K562 (cell line): ENCODE measurements at regions not wholly inside any gene's neighbourhood (a gene's known extent, or its start where the extent isn't known, plus 50 kb on each side); places are given as distances from the start of the nearest gene placed in this dataset.

Experiments
- DIDO1 ChIP-seq: fragments of 450-650 bp; IDR thresholded peaks from 2 replicates; pipeline ENCODE4 v1.6.1; 2016; ENCODE audit warnings: low read depth, missing biosample characterization, missing genetic modification characterization
- ETV6 ChIP-seq, 3 experiments: fragments of 150-350 bp in 1 of 3; sonication (generic) in 1 of 3; formaldehyde crosslinking in 1 of 3; IDR thresholded peaks; 2 replicates each; pipeline versions ENCODE4 v1.6.1 to v1.8.0; 2014 to 2022; ENCODE audit warnings: borderline replicate concordance in 2 of 3, low read depth in 2 of 3, antibody characterized with exemption in 1 of 3, low read length in 1 of 3, mild to moderate bottlenecking in 1 of 3, missing genetic modification reagents in 1 of 3
- MLLT1 ChIP-seq, 2 experiments: fragments of 450-650 bp; IDR thresholded peaks; 2 replicates each; pipeline ENCODE4 v1.6.1; 2016
- SIRT6 ChIP-seq: IDR thresholded peaks from one replicate; pipeline ENCODE4 v1.6.1; 2012; ENCODE audit warnings: low read depth, mild to moderate bottlenecking, control low read depth, inconsistent platforms, low read length, moderate library complexity
- ZNF41 ChIP-seq: fragments of 250-450 bp; sonication (Bioruptor Pico); conservative IDR thresholded peaks from 2 replicates; pipeline ENCODE4 v1.4.0; 2020; ENCODE audit warnings: mild to moderate bottlenecking
- ZNF584 ChIP-seq: fragments of 200-800 bp; sonication (Bioruptor generic); IDR thresholded peaks from 2 replicates; pipeline ENCODE4 v1.6.1; 2016; ENCODE audit warnings: low read depth, mild to moderate bottlenecking, missing genetic modification characterization, missing compliant biosample characterization
- TF ChIP-seq, protein P1 (sequence below): fragments of 250-450 bp; sonication (Bioruptor Pico); IDR thresholded peaks from 2 replicates; pipeline ENCODE4 v1.4.0; 2020
- TF ChIP-seq, protein P2 (sequence below): IDR thresholded peaks from 3 replicates; pipeline ENCODE4 v1.6.1; 2011; ENCODE audit warnings: borderline replicate concordance, mild to moderate bottlenecking; ENCODE audit not compliant: insufficient read length, insufficient read depth

DNA sequence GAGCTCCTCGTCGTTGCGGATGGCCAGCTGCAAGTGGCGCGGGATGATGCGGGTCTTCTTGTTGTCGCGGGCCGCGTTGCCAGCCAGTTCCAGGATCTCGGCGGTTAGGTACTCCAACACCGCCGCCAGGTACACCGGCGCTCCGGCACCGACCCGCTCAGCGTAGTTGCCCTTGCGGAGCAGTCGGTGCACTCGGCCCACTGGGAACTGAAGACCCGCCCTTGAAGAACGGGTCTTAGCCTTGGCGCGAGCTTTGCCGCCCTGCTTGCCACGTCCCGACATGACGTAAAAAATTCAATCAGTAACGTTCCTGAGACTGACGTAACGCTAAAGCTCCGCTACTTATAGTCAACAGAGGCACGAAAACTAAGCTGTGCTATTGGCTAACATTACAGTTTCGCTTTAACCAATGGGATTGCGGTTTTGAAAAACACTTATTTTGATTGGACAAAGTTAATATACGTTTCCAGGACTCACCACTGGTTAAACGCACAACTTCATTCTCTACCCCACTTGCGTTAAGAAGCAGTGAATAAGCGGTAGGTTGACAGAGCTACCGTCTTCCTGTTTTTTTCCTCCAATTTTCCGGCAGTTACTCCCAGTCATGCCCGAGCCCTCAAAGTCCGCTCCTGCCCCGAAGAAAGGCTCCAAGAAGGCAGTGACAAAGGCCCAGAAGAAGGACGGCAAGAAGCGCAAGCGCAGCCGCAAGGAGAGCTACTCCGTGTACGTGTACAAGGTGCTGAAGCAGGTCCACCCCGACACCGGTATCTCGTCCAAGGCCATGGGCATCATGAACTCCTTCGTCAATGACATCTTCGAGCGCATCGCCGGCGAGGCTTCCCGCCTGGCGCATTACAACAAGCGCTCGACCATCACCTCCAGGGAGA lies 73.9 kb downstream of the OR2B2 start (continued):
- TF ChIP-seq, protein P1, sequence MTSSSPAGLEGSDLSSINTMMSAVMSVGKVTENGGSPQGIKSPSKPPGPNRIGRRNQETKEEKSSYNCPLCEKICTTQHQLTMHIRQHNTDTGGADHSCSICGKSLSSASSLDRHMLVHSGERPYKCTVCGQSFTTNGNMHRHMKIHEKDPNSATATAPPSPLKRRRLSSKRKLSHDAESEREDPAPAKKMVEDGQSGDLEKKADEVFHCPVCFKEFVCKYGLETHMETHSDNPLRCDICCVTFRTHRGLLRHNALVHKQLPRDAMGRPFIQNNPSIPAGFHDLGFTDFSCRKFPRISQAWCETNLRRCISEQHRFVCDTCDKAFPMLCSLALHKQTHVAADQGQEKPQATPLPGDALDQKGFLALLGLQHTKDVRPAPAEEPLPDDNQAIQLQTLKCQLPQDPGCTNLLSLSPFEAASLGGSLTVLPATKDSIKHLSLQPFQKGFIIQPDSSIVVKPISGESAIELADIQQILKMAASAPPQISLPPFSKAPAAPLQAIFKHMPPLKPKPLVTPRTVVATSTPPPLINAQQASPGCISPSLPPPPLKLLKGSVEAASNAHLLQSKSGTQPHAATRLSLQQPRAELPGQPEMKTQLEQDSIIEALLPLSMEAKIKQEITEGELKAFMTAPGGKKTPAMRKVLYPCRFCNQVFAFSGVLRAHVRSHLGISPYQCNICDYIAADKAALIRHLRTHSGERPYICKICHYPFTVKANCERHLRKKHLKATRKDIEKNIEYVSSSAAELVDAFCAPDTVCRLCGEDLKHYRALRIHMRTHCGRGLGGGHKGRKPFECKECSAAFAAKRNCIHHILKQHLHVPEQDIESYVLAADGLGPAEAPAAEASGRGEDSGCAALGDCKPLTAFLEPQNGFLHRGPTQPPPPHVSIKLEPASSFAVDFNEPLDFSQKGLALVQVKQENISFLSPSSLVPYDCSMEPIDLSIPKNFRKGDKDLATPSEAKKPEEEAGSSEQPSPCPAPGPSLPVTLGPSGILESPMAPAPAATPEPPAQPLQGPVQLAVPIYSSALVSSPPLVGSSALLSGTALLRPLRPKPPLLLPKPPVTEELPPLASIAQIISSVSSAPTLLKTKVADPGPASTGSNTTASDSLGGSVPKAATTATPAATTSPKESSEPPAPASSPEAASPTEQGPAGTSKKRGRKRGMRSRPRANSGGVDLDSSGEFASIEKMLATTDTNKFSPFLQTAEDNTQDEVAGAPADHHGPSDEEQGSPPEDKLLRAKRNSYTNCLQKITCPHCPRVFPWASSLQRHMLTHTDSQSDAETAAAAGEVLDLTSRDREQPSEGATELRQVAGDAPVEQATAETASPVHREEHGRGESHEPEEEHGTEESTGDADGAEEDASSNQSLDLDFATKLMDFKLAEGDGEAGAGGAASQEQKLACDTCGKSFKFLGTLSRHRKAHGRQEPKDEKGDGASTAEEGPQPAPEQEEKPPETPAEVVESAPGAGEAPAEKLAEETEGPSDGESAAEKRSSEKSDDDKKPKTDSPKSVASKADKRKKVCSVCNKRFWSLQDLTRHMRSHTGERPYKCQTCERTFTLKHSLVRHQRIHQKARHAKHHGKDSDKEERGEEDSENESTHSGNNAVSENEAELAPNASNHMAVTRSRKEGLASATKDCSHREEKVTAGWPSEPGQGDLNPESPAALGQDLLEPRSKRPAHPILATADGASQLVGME (CRISPR knock-in tag), result peak; percentile 77; the same call in 1 of the 2 replicates
- TF ChIP-seq DIDO1 (tag) (no peak), ZNF584 (CRISPR knock-in tag) (no peak), SIRT6 (peak; percentile 60), ZNF41 (CRISPR knock-in tag) (peak; percentile 80; the same call in 1 of the 2 replicates), MLLT1 (IDR thresholded peaks at IDR 0.05) (peak; percentile 98), ETV6 (IDR thresholded peaks at IDR 0.05; ENCODE audit: borderline replicate concordance in 1 of 2, low read depth in 2 of 2, low read length in 1 of 2) (no peak), ETV6 (CRISPR knock-in tag; IDR thresholded peaks at IDR 0.05; ENCODE audit: borderline replicate concordance) (peak; percentile 94; the same call in 1 of the 2 replicates)
- TF ChIP-seq, protein P2, sequence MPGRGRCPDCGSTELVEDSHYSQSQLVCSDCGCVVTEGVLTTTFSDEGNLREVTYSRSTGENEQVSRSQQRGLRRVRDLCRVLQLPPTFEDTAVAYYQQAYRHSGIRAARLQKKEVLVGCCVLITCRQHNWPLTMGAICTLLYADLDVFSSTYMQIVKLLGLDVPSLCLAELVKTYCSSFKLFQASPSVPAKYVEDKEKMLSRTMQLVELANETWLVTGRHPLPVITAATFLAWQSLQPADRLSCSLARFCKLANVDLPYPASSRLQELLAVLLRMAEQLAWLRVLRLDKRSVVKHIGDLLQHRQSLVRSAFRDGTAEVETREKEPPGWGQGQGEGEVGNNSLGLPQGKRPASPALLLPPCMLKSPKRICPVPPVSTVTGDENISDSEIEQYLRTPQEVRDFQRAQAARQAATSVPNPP, result no peak
